ENCODE measurements at regions not wholly inside any gene's neighbourhood (a gene's known extent, or its start where the extent isn't known, plus 50 kb on each side); places are given as distances from the start of the nearest gene placed in this dataset.

DNA sequence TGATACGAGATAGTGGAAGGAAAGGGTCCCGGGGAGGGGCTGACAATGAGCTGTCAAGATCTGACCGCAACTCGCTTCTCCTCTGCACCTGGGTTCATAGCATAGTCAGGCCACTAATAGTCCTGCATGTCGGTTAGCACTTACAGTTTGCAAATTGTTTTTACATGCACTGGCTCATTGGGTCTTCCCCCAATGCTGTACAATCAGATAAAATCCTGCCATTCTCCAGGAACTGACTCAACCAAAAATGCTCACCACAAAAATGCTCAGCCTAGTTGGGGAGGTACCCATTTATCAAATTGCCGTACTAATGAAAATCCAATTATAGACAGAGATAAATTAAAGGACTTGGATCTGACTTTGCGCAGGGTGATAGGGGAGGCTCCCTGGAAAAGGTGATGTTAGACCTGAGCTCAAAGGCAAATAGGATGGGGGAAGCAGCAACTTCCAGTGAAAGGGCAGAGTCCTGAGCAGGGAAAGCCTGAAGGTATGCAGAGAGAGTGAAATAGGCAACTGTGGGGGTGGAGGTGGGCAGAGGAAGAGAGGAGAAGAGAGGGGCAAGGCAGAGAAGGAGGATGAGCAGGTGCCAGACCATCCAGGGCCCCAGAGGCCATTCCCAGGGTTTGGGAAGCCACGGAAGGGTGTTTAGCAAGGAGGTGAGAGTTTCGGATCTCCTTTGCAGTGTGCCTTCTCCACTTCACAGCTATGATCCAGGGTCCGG is 326.1 kb upstream of the TSHZ3 start:
- 49% methylated on average over 10 of the region's 10 CpGs for WGBS
- peak overlapping the region in 1 of 2 donors; percentile 71 for H3K27ac ChIP-seq
- TF ChIP-seq POLR2AphosphoS5 (IDR thresholded peaks at IDR 0.05) (no peak), POLR2A (IDR thresholded peaks at IDR 0.05) (no peak)
- TF ChIP-seq, protein P1, sequence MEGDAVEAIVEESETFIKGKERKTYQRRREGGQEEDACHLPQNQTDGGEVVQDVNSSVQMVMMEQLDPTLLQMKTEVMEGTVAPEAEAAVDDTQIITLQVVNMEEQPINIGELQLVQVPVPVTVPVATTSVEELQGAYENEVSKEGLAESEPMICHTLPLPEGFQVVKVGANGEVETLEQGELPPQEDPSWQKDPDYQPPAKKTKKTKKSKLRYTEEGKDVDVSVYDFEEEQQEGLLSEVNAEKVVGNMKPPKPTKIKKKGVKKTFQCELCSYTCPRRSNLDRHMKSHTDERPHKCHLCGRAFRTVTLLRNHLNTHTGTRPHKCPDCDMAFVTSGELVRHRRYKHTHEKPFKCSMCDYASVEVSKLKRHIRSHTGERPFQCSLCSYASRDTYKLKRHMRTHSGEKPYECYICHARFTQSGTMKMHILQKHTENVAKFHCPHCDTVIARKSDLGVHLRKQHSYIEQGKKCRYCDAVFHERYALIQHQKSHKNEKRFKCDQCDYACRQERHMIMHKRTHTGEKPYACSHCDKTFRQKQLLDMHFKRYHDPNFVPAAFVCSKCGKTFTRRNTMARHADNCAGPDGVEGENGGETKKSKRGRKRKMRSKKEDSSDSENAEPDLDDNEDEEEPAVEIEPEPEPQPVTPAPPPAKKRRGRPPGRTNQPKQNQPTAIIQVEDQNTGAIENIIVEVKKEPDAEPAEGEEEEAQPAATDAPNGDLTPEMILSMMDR (IDR thresholded peaks at IDR 0.05): no peak
- H3K4me1 ChIP-seq (replicated peaks): peaks cover 10% of the 10 kb centered on the region
- intact Hi-C loops (cut with DNase I): no loop called here
- DNase-seq (ENCODE audit: low spot score): no peak
- H3K9me3 ChIP-seq: no peaks in the 10 kb centered on the region
- H3K27me3 ChIP-seq (replicated peaks; ENCODE audit: insufficient read depth): no peaks in the 10 kb centered on the region
- H3K36me3 ChIP-seq: no peaks in the 10 kb centered on the region
- no peak overlapping the region for H3K4me3 ChIP-seq

DNA sequence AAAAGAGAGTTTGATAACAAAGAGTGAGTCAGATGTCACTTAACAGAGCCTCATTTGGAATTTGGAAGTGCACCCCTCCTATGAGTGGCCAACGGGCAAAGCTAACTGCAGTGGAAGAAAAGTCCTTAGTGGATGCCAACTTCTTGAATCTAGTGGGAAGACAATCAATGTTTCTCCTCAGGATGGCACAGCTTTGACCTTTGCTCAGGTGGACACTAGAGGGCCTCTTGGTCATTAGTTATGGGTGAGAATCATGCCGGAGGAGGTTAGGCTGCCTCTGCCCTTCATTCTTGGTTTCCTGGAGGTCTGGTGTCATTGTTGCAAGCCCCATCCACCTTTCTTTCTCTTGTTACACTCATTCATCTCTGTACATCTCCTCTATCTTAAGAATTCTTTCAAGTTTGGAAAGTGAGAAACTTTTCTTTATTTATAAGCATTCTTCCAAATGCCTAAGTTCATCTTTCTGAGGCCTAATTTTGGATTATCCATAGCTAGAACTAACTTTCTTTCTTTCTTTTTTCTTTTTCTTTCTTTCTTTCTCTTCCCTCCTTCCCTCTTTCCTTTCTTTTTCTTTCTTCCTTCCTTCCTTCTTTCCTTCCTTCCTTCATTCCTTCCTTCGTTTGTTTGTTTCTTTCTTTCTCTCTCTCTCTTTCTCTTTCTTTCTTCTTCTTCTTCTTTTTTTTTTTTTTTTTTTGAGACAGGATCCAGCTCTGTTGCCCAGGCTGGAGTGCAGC is 327.2 kb upstream of the TSHZ3 start:
- no peaks in the 10 kb centered on the region for H3K9me3 ChIP-seq
- H3K36me3 ChIP-seq: no peaks in the 10 kb centered on the region
- peak overlapping the region in 1 of 2 donors; percentile 9 for H3K27ac ChIP-seq
- no peak for TF ChIP-seq POLR2A (IDR thresholded peaks at IDR 0.05)
- TF ChIP-seq, protein P1 (IDR thresholded peaks at IDR 0.05): peak in 1 of 4 experiments; percentile 4
- no peak for TF ChIP-seq POLR2AphosphoS5 (IDR thresholded peaks at IDR 0.05)
- no peak overlapping the region for H3K4me3 ChIP-seq
- H3K27me3 ChIP-seq (replicated peaks; ENCODE audit: insufficient read depth): no peaks in the 10 kb centered on the region
- intact Hi-C loops (cut with DNase I): no loop called here
- WGBS: 73% methylated on average over 3 of the region's 3 CpGs
- peaks cover 10% of the 10 kb centered on the region for H3K4me1 ChIP-seq (replicated peaks)
- DNase-seq (ENCODE audit: low spot score): no peak

DNA sequence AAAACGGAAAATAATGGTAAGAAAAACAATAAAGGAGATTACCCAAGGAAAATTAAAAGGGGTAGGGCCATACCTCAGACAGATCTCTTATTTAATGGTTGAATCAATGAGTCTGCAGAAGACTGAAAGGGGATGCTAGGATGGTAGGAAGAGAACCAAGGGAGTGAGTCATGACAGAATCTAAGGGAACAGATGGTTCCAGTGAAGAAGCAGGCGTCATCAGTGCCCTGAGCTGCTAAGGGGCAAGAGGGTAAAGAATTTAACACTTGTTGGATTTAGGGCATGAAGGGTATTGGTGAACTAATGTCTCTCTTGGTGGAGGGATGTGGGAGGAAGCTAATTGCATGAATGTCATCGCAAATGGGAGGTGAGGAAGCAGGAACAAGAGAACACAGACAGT is 329.2 kb upstream of the TSHZ3 start:
- TF ChIP-seq POLR2AphosphoS5 (IDR thresholded peaks at IDR 0.05): no peak
- no peak for TF ChIP-seq POLR2A (IDR thresholded peaks at IDR 0.05)
- TF ChIP-seq, protein P1 (IDR thresholded peaks at IDR 0.05): no peak

DNA sequence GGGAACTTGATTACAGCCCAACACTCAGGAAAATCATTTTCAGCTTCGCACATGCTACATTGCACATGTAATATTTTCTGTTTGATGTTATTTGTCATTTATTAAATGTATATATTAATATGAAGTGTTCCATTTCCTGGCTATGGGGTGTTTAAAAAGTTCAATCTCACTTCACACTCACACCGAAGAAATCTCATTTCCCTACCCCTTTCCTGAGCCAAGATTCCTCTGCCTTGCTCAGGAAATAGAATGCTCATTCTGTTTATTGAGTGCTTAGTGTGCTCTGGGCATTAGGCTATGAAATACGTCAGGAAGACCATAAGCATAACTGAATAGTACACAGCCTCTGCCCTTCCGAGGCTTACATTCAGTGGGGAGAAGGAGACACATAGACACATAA is 331.9 kb upstream of the TSHZ3 start:
- Histone ChIP-seq H3K4me1 (replicated peaks) (no peaks in the 10 kb centered on the region), H3K36me3 (no peaks in the 10 kb centered on the region)

More for the DNA sequence above, 329.2 kb upstream of the TSHZ3 start:
- no peak overlapping the region for H3K27ac ChIP-seq
- WGBS: 89% methylated on average over 3 of the region's 3 CpGs
- no peaks in the 10 kb centered on the region for H3K27me3 ChIP-seq (replicated peaks; ENCODE audit: insufficient read depth)
- H3K36me3 ChIP-seq: no peaks in the 10 kb centered on the region
- DNase-seq (ENCODE audit: low spot score): no peak
- H3K4me3 ChIP-seq: no peak overlapping the region
- no peaks in the 10 kb centered on the region for H3K9me3 ChIP-seq
- intact Hi-C loops (cut with DNase I): no loop called here
- H3K4me1 ChIP-seq (replicated peaks): peaks cover 10% of the 10 kb centered on the region

More for the DNA sequence above, 331.9 kb upstream of the TSHZ3 start:
- no peak overlapping the region for H3K27ac ChIP-seq
- 65% methylated on average over 4 of the region's 4 CpGs for WGBS
- no peaks in the 10 kb centered on the region for H3K9me3 ChIP-seq
- TF ChIP-seq POLR2AphosphoS5 (IDR thresholded peaks at IDR 0.05) (peak; percentile 8), POLR2A (IDR thresholded peaks at IDR 0.05) (no peak)
- TF ChIP-seq, protein P1 (IDR thresholded peaks at IDR 0.05): no peak
- no peak for DNase-seq (ENCODE audit: low spot score)
- intact Hi-C loops (cut with DNase I): no loop called here
- H3K27me3 ChIP-seq (replicated peaks; ENCODE audit: insufficient read depth): no peaks in the 10 kb centered on the region
- no peak overlapping the region for H3K4me3 ChIP-seq
